GM23338 (cell line): ENCODE measurements at regions not wholly inside any gene's neighbourhood (a gene's known extent, or its start where the extent isn't known, plus 50 kb on each side); places are given as distances from the start of the nearest gene placed in this dataset.

Experiments
- ATAC-seq: fragments of 200-7000 bp; cut with Tn5 transposase; 3 replicates; pipeline ENCODE4 v1.9.1; 2020
- DNase-seq: peaks from one replicate; pipeline ENCODE4 v3.0.0-alpha.2; 2015; ENCODE audit warnings: low spot score
- H2AFZ ChIP-seq: fragments of 200-600 bp; sonication (generic); 2 replicates; pipeline ENCODE4 v1.8.0; 2016; ENCODE audit warnings: antibody characterized with exemption, mild to moderate bottlenecking, moderate library complexity
- H3F3A ChIP-seq: fragments of 200-600 bp; sonication (generic); replicated peaks from 2 replicates; pipeline ENCODE4 v1.8.0; 2017; ENCODE audit warnings: antibody characterized with exemption, mixed run types, low read depth
- H3K27ac ChIP-seq: fragments of 200-600 bp; sonication (generic); 2 replicates; pipeline ENCODE4 v1.6.1; 2016; ENCODE audit warnings: low read depth
- H3K27me3 ChIP-seq: fragments of 200-600 bp; sonication (generic); 2 replicates; pipeline ENCODE4 v1.8.0; 2016; ENCODE audit warnings: mild to moderate bottlenecking, mixed run types, moderate library complexity; ENCODE audit not compliant: insufficient read depth
- H3K36me3 ChIP-seq: fragments of 200-600 bp; sonication (generic); 2 replicates; pipeline ENCODE4 v1.8.0; 2016; ENCODE audit warnings: mild to moderate bottlenecking; ENCODE audit not compliant: insufficient read depth
- H3K4me1 ChIP-seq: fragments of 200-600 bp; sonication (generic); 2 replicates; pipeline ENCODE4 v1.8.0; 2016; ENCODE audit warnings: mild to moderate bottlenecking, moderate library complexity; ENCODE audit not compliant: insufficient read depth
- H3K4me2 ChIP-seq: fragments of 200-600 bp; sonication (generic); 2 replicates; pipeline ENCODE4 v1.7.1; 2017; ENCODE audit warnings: mixed run types
- H3K4me3 ChIP-seq: fragments of 200-600 bp; sonication (generic); 2 replicates; pipeline ENCODE4 v1.6.1; 2016; ENCODE audit warnings: mixed run types
- H3K79me2 ChIP-seq: fragments of 200-600 bp; sonication (generic); replicated peaks from 2 replicates; pipeline ENCODE4 v1.8.0; 2017; ENCODE audit warnings: mild to moderate bottlenecking; ENCODE audit not compliant: insufficient read depth
- H3K9me2 ChIP-seq: fragments of 200-600 bp; sonication (generic); 2 replicates; pipeline ENCODE4 v1.8.0; 2017; ENCODE audit not compliant: insufficient read depth
- H4K20me1 ChIP-seq: fragments of 200-600 bp; sonication (generic); replicated peaks from 2 replicates; pipeline ENCODE4 v1.8.0; 2017; ENCODE audit warnings: mild to moderate bottlenecking; ENCODE audit not compliant: insufficient read depth
- H3K27ac Mint-ChIP-seq: 2 replicates; pipeline ENCODE4 v1.8.0; 2020; ENCODE audit warnings: inconsistent platforms, mild to moderate bottlenecking, moderate library complexity, mixed read lengths
- H3K27me3 Mint-ChIP-seq: 3 replicates; pipeline ENCODE4 v1.8.0; 2022; ENCODE audit warnings: low read depth, mild to moderate bottlenecking, moderate library complexity, mixed read lengths, inconsistent platforms; ENCODE audit not compliant: insufficient read depth, poor library complexity
- H3K36me3 Mint-ChIP-seq: 3 replicates; pipeline ENCODE4 v1.8.0; 2021; ENCODE audit warnings: low read depth, mild to moderate bottlenecking, inconsistent platforms, moderate library complexity, mixed read lengths
- H3K4me1 Mint-ChIP-seq: 3 replicates; pipeline ENCODE4 v1.8.0; 2020; ENCODE audit warnings: mild to moderate bottlenecking, inconsistent platforms, mixed read lengths
- H3K4me3 Mint-ChIP-seq: 3 replicates; pipeline ENCODE4 v1.8.0; 2021; ENCODE audit warnings: moderate library complexity, mild to moderate bottlenecking, inconsistent platforms, mixed read lengths
- H3K9me3 Mint-ChIP-seq: 3 replicates; pipeline ENCODE4 v1.8.0; 2020; ENCODE audit warnings: moderate library complexity, mild to moderate bottlenecking, inconsistent platforms, mixed read lengths
- CREB1 ChIP-seq: fragments of 250-450 bp; sonication (Bioruptor Pico); IDR thresholded peaks from 2 replicates; pipeline ENCODE4 v1.5.0; 2020; ENCODE audit warnings: low read depth, mild to moderate bottlenecking, moderate library complexity
- POLR2AphosphoS5 ChIP-seq: IDR thresholded peaks from 2 replicates; pipeline ENCODE4 v1.6.1; 2016; ENCODE audit warnings: antibody characterized with exemption, low read depth
- TF ChIP-seq, protein P1 (sequence below), 2 experiments: fragments of 200-600 bp in 1 of 2; sonication (generic) in 1 of 2; conservative IDR thresholded peaks; 2 replicates each; pipeline versions ENCODE4 v1.5.1 to v1.6.1; 2016 to 2017; ENCODE audit warnings: antibody characterized with exemption in 2 of 2, low read depth in 2 of 2, mild to moderate bottlenecking in 2 of 2, moderate library complexity in 1 of 2
- TF ChIP-seq, protein P2 (sequence below): fragments of 250-450 bp; sonication (Bioruptor Pico); IDR thresholded peaks from 2 replicates; pipeline ENCODE4 v1.5.0; 2020; ENCODE audit warnings: mild to moderate bottlenecking, moderate library complexity
- TF ChIP-seq, protein P3 (sequence below): IDR thresholded peaks from 2 replicates; pipeline ENCODE4 v1.6.1; 2016; ENCODE audit warnings: antibody characterized with exemption

DNA sequence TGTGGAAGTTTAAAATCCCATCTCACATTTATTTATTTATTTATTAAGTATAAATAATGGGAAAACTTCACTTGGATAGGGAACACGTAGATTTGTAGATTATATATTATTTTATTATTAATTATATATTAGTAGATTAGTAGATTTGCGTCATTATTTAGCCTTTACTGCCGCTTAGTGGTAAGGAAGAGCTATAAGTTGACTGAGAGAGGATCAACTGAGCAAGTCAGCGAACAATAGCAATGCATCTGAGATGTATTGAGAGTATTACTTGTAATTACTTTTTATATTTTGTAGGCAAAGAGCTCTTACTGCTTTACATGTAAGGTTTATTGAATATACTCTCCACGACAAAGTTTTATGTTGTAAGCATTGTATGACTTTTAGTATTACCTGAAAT, 244.5 kb upstream of the ANKRD30A start:
- no peaks in the 10 kb centered on the region for H3K79me2 ChIP-seq
- Mint-ChIP-seq H3K27me3 (no peaks in the 10 kb centered on the region), H3K4me3 (no peak overlapping the region), H3K9me3 (peaks cover 8% of the 10 kb centered on the region; the same call in 1 of the 3 replicates), H3K36me3 (no peaks in the 10 kb centered on the region), H3K4me1 (no peaks in the 10 kb centered on the region; the same call in 2 of the 3 replicates), H3K27ac (no peak overlapping the region)
- peak; percentile 60 for DNase-seq
- no peak for TF ChIP-seq POLR2AphosphoS5
- TF ChIP-seq, protein P1, sequence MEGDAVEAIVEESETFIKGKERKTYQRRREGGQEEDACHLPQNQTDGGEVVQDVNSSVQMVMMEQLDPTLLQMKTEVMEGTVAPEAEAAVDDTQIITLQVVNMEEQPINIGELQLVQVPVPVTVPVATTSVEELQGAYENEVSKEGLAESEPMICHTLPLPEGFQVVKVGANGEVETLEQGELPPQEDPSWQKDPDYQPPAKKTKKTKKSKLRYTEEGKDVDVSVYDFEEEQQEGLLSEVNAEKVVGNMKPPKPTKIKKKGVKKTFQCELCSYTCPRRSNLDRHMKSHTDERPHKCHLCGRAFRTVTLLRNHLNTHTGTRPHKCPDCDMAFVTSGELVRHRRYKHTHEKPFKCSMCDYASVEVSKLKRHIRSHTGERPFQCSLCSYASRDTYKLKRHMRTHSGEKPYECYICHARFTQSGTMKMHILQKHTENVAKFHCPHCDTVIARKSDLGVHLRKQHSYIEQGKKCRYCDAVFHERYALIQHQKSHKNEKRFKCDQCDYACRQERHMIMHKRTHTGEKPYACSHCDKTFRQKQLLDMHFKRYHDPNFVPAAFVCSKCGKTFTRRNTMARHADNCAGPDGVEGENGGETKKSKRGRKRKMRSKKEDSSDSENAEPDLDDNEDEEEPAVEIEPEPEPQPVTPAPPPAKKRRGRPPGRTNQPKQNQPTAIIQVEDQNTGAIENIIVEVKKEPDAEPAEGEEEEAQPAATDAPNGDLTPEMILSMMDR (conservative IDR thresholded peaks at IDR 0.05; ENCODE audit: low read depth in 2 of 2) = peak; percentile 48 to 61
- no peak for TF ChIP-seq CREB1 (CRISPR knock-in tag)
- TF ChIP-seq, protein P2, sequence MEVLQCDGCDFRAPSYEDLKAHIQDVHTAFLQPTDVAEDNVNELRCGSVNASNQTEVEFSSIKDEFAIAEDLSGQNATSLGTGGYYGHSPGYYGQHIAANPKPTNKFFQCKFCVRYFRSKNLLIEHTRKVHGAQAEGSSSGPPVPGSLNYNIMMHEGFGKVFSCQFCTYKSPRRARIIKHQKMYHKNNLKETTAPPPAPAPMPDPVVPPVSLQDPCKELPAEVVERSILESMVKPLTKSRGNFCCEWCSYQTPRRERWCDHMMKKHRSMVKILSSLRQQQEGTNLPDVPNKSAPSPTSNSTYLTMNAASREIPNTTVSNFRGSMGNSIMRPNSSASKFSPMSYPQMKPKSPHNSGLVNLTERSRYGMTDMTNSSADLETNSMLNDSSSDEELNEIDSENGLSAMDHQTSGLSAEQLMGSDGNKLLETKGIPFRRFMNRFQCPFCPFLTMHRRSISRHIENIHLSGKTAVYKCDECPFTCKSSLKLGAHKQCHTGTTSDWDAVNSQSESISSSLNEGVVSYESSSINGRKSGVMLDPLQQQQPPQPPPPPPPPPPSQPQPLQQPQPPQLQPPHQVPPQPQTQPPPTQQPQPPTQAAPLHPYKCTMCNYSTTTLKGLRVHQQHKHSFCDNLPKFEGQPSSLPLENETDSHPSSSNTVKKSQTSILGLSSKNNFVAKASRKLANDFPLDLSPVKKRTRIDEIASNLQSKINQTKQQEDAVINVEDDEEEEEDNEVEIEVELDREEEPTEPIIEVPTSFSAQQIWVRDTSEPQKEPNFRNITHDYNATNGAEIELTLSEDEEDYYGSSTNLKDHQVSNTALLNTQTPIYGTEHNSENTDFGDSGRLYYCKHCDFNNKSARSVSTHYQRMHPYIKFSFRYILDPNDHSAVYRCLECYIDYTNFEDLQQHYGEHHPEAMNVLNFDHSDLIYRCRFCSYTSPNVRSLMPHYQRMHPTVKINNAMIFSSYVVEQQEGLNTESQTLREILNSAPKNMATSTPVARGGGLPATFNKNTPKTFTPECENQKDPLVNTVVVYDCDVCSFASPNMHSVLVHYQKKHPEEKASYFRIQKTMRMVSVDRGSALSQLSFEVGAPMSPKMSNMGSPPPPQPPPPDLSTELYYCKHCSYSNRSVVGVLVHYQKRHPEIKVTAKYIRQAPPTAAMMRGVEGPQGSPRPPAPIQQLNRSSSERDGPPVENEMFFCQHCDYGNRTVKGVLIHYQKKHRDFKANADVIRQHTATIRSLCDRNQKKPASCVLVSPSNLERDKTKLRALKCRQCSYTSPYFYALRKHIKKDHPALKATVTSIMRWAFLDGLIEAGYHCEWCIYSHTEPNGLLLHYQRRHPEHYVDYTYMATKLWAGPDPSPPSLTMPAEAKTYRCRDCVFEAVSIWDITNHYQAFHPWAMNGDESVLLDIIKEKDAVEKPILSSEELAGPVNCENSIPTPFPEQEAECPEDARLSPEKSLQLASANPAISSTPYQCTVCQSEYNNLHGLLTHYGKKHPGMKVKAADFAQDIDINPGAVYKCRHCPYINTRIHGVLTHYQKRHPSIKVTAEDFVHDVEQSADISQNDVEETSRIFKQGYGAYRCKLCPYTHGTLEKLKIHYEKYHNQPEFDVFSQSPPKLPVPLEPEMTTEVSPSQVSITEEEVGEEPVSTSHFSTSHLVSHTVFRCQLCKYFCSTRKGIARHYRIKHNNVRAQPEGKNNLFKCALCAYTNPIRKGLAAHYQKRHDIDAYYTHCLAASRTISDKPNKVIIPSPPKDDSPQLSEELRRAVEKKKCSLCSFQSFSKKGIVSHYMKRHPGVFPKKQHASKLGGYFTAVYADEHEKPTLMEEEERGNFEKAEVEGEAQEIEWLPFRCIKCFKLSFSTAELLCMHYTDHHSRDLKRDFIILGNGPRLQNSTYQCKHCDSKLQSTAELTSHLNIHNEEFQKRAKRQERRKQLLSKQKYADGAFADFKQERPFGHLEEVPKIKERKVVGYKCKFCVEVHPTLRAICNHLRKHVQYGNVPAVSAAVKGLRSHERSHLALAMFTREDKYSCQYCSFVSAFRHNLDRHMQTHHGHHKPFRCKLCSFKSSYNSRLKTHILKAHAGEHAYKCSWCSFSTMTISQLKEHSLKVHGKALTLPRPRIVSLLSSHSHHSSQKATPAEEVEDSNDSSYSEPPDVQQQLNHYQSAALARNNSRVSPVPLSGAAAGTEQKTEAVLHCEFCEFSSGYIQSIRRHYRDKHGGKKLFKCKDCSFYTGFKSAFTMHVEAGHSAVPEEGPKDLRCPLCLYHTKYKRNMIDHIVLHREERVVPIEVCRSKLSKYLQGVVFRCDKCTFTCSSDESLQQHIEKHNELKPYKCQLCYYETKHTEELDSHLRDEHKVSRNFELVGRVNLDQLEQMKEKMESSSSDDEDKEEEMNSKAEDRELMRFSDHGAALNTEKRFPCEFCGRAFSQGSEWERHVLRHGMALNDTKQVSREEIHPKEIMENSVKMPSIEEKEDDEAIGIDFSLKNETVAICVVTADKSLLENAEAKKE (CRISPR knock-in tag) = no peak
- TF ChIP-seq, protein P3, sequence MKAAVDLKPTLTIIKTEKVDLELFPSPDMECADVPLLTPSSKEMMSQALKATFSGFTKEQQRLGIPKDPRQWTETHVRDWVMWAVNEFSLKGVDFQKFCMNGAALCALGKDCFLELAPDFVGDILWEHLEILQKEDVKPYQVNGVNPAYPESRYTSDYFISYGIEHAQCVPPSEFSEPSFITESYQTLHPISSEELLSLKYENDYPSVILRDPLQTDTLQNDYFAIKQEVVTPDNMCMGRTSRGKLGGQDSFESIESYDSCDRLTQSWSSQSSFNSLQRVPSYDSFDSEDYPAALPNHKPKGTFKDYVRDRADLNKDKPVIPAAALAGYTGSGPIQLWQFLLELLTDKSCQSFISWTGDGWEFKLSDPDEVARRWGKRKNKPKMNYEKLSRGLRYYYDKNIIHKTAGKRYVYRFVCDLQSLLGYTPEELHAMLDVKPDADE = no peak
- H3K4me1 ChIP-seq = no peaks in the 10 kb centered on the region
- no peak for ATAC-seq
- no peaks in the 10 kb centered on the region for H3K27me3 ChIP-seq
- no peaks in the 10 kb centered on the region for H3K36me3 ChIP-seq
- H4K20me1 ChIP-seq = no peaks in the 10 kb centered on the region
- no peak overlapping the region for H2AFZ ChIP-seq
- H3K27ac ChIP-seq = no peak overlapping the region
- no peak overlapping the region for H3K4me2 ChIP-seq
- H3K9me2 ChIP-seq = no peaks in the 10 kb centered on the region
- no peak overlapping the region for H3K4me3 ChIP-seq
- H3F3A ChIP-seq = no peaks in the 10 kb centered on the region
